ENCODE measurements at regions not wholly inside any gene's neighbourhood (a gene's known extent, or its start where the extent isn't known, plus 50 kb on each side); places are given as distances from the start of the nearest gene placed in this dataset.

- TF ChIP-seq NRF1 (IDR thresholded peaks at IDR 0.05; ENCODE audit: low read depth, low read length), result no peak
- TF ChIP-seq, protein P1, sequence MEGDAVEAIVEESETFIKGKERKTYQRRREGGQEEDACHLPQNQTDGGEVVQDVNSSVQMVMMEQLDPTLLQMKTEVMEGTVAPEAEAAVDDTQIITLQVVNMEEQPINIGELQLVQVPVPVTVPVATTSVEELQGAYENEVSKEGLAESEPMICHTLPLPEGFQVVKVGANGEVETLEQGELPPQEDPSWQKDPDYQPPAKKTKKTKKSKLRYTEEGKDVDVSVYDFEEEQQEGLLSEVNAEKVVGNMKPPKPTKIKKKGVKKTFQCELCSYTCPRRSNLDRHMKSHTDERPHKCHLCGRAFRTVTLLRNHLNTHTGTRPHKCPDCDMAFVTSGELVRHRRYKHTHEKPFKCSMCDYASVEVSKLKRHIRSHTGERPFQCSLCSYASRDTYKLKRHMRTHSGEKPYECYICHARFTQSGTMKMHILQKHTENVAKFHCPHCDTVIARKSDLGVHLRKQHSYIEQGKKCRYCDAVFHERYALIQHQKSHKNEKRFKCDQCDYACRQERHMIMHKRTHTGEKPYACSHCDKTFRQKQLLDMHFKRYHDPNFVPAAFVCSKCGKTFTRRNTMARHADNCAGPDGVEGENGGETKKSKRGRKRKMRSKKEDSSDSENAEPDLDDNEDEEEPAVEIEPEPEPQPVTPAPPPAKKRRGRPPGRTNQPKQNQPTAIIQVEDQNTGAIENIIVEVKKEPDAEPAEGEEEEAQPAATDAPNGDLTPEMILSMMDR (IDR thresholded peaks at IDR 0.05), result no peak
- TF ChIP-seq, protein P2, sequence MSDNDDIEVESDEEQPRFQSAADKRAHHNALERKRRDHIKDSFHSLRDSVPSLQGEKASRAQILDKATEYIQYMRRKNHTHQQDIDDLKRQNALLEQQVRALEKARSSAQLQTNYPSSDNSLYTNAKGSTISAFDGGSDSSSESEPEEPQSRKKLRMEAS (IDR thresholded peaks at IDR 0.05; ENCODE audit: low read depth), result no peak
- TF ChIP-seq RXRA (IDR thresholded peaks at IDR 0.05; ENCODE audit: borderline replicate concordance, low read depth), result no peak
- no peak for TF ChIP-seq EP300 (IDR thresholded peaks at IDR 0.05; ENCODE audit: borderline replicate concordance in 1 of 2, low read depth in 1 of 2, low read length in 1 of 2)
- no peak for TF ChIP-seq POLR2AphosphoS5 (IDR thresholded peaks at IDR 0.05; ENCODE audit: low read depth, low read length)
- no peak for TF ChIP-seq TEAD4 (IDR thresholded peaks at IDR 0.05; ENCODE audit: borderline replicate concordance, insufficient read depth)
- no peak for TF ChIP-seq GABPA (IDR thresholded peaks at IDR 0.05; ENCODE audit: low read depth)
- no peak for TF ChIP-seq USF2 (IDR thresholded peaks at IDR 0.05; ENCODE audit: borderline replicate concordance, low read depth, low read length)
- TF ChIP-seq RFX5 (IDR thresholded peaks at IDR 0.05; ENCODE audit: low read length), result no peak
- no peak for TF ChIP-seq TAF1 (IDR thresholded peaks at IDR 0.05; ENCODE audit: borderline replicate concordance, low read depth, low read length)
- no peak for TF ChIP-seq SIN3A (IDR thresholded peaks at IDR 0.05; ENCODE audit: borderline replicate concordance, low read depth, low read length)
- no peak for TF ChIP-seq USF1 (IDR thresholded peaks at IDR 0.05; ENCODE audit: borderline replicate concordance, low read depth)
These were observed 145.3 kb upstream of the SVIL start for GRCh38 chr10:29780096-29780495.

Measured in SK-N-SH (cell line).